HG03442 (cell line): ENCODE measurements at regions not wholly inside any gene's neighbourhood (a gene's known extent, or its start where the extent isn't known, plus 50 kb on each side); places are given as distances from the start of the nearest gene placed in this dataset.

Experiments used
- ATAC-seq: cut with Tn5 transposase; IDR thresholded peaks from one replicate; pipeline ENCODE4 v1.9.1; 2021; ENCODE audit warnings: mild to moderate bottlenecking, moderate library complexity; ENCODE audit not compliant: unreplicated experiment

GRCh38 chr1:216785221-216785620 lies 62.0 kb upstream of the ESRRG start:
- ATAC-seq: no peak

- ATAC-seq: no peak
Observed at GRCh38 chr1:216779686-216780085, 56.5 kb upstream of the ESRRG start.

GRCh38 chr1:216778737-216779136 lies 55.5 kb upstream of the ESRRG start:
- ATAC-seq: no peak

GRCh38 chr1:216777148-216777547 lies 53.9 kb upstream of the ESRRG start:
- no peak for ATAC-seq
